Neural progenitor cell (in vitro differentiated cells): ENCODE measurements at regions not wholly inside any gene's neighbourhood (a gene's known extent, or its start where the extent isn't known, plus 50 kb on each side); places are given as distances from the start of the nearest gene placed in this dataset.

Source experiments
- DNase-seq: peaks from one replicate; pipeline ENCODE4 v3.0.0-alpha.2; 2016; ENCODE audit warnings: low spot score
- H2AFZ ChIP-seq: fragments of 200-600 bp; sonication (generic); replicated peaks from 2 replicates; pipeline ENCODE4 v1.6.1; 2016; ENCODE audit warnings: antibody characterized with exemption
- H3F3A ChIP-seq: fragments of 200-600 bp; sonication (generic); 2 replicates; pipeline ENCODE4 v1.6.1; 2016; ENCODE audit warnings: antibody characterized with exemption, low read depth
- H3K27ac ChIP-seq: fragments of 200-600 bp; sonication (generic); 2 replicates; pipeline ENCODE4 v1.5.1; 2016; ENCODE audit warnings: mild to moderate bottlenecking
- H3K27me3 ChIP-seq: fragments of 200-600 bp; sonication (generic); 2 replicates; pipeline ENCODE4 v1.6.1; 2016; ENCODE audit warnings: mild to moderate bottlenecking, moderate library complexity
- H3K36me3 ChIP-seq: fragments of 200-600 bp; sonication (generic); 2 replicates; pipeline ENCODE4 v1.5.1; 2016
- H3K4me1 ChIP-seq: fragments of 200-600 bp; sonication (generic); 2 replicates; pipeline ENCODE4 v1.6.1; 2016; ENCODE audit warnings: mixed run types
- H3K4me2 ChIP-seq: fragments of 200-600 bp; sonication (generic); 2 replicates; pipeline ENCODE4 v1.6.1; 2016
- H3K4me3 ChIP-seq: fragments of 200-600 bp; sonication (generic); 2 replicates; pipeline ENCODE4 v1.5.1; 2016
- H3K79me2 ChIP-seq: fragments of 200-600 bp; sonication (generic); 2 replicates; pipeline ENCODE4 v1.6.1; 2016; ENCODE audit warnings: low read depth
- H3K9ac ChIP-seq: fragments of 200-600 bp; sonication (generic); 2 replicates; pipeline ENCODE4 v1.6.1; 2016
- H3K9me3 ChIP-seq: fragments of 200-600 bp; sonication (generic); 2 replicates; pipeline ENCODE4 v1.5.1; 2016; ENCODE audit warnings: low read depth
- H4K20me1 ChIP-seq: fragments of 200-600 bp; sonication (generic); 2 replicates; pipeline ENCODE4 v1.6.1; 2016; ENCODE audit warnings: low read depth
- H3K27ac Mint-ChIP-seq: 3 replicates; pipeline ENCODE4 v1.8.0; 2021; ENCODE audit warnings: mixed read lengths
- H3K27me3 Mint-ChIP-seq: 2 replicates; pipeline ENCODE4 v1.8.0; 2022; ENCODE audit warnings: low read depth, mild to moderate bottlenecking, inconsistent platforms, moderate library complexity, mixed read lengths; ENCODE audit not compliant: insufficient read depth
- H3K36me3 Mint-ChIP-seq: 3 replicates; pipeline ENCODE4 v1.8.0; 2021; ENCODE audit warnings: mixed read lengths
- H3K4me1 Mint-ChIP-seq: 3 replicates; pipeline ENCODE4 v1.8.0; 2021; ENCODE audit warnings: mixed read lengths
- H3K4me3 Mint-ChIP-seq: 3 replicates; pipeline ENCODE4 v1.8.0; 2021; ENCODE audit warnings: mild to moderate bottlenecking, moderate library complexity, mixed read lengths
- H3K9me3 Mint-ChIP-seq: 3 replicates; pipeline ENCODE4 v1.8.0; 2020; ENCODE audit warnings: mixed read lengths
- CTCF ChIP-seq: fragments of 200-600 bp; sonication (generic); IDR thresholded peaks from 2 replicates; pipeline ENCODE4 v1.5.1; 2017; ENCODE audit warnings: antibody characterized with exemption, mild to moderate bottlenecking
- EZH2 ChIP-seq: fragments of 200-600 bp; sonication (generic); IDR thresholded peaks from 2 replicates; pipeline ENCODE4 v1.6.1; 2017; ENCODE audit warnings: antibody characterized with exemption, mild to moderate bottlenecking, moderate library complexity
- EZH2phosphoT487 ChIP-seq: fragments of 200-600 bp; sonication (generic); IDR thresholded peaks from 2 replicates; pipeline ENCODE4 v1.6.1; 2017; ENCODE audit warnings: antibody characterized with exemption

GRCh38 chr15:62625429-62626033 is 417.0 kb upstream of the TPM1 start:
- Mint-ChIP-seq H3K9me3 (no peaks in the 10 kb centered on the region), H3K4me3 (no peak overlapping the region), H3K36me3 (no peaks in the 10 kb centered on the region), H3K4me1 (peaks cover 4% of the 10 kb centered on the region), H3K27ac (peak overlapping the region; percentile 19), H3K27me3 (no peaks in the 10 kb centered on the region)
- H3K27ac ChIP-seq, result no peak overlapping the region
- H3K4me2 ChIP-seq, result no peak overlapping the region
- peaks cover 12% of the 10 kb centered on the region for H3K4me1 ChIP-seq
- H3K36me3 ChIP-seq, result no peaks in the 10 kb centered on the region
- TF ChIP-seq EZH2 (no peak), CTCF (no peak), EZH2phosphoT487 (no peak)
- no peaks in the 10 kb centered on the region for H3F3A ChIP-seq
- H3K27me3 ChIP-seq, result no peaks in the 10 kb centered on the region
- H3K9ac ChIP-seq, result no peak overlapping the region
- H2AFZ ChIP-seq, result no peak overlapping the region
- no peaks in the 10 kb centered on the region for H4K20me1 ChIP-seq
- no peaks in the 10 kb centered on the region for H3K9me3 ChIP-seq
- H3K79me2 ChIP-seq, result no peaks in the 10 kb centered on the region
- H3K4me3 ChIP-seq, result no peak overlapping the region
- DNase-seq, result no peak

- no peaks in the 10 kb centered on the region for H3K36me3 Mint-ChIP-seq
- H3K79me2 ChIP-seq, result no peaks in the 10 kb centered on the region
- no peaks in the 10 kb centered on the region for H3K9me3 Mint-ChIP-seq
These were observed 415.6 kb upstream of the TPM1 start for GRCh38 chr15:62626903-62627302.

GRCh38 chr15:62631076-62631724 is 411.3 kb upstream of the TPM1 start:
- Histone ChIP-seq H4K20me1 (no peaks in the 10 kb centered on the region), H3K27ac (no peak overlapping the region), H3F3A (no peaks in the 10 kb centered on the region), H2AFZ (no peak overlapping the region), H3K4me1 (no peaks in the 10 kb centered on the region), H3K4me3 (no peak overlapping the region), H3K4me2 (no peak overlapping the region), H3K36me3 (no peaks in the 10 kb centered on the region), H3K27me3 (no peaks in the 10 kb centered on the region), H3K79me2 (no peaks in the 10 kb centered on the region), H3K9me3 (no peaks in the 10 kb centered on the region), H3K9ac (no peak overlapping the region)
- H3K4me3 Mint-ChIP-seq, result no peak overlapping the region
- no peaks in the 10 kb centered on the region for H3K9me3 Mint-ChIP-seq
- H3K36me3 Mint-ChIP-seq, result no peaks in the 10 kb centered on the region
- no peaks in the 10 kb centered on the region for H3K27me3 Mint-ChIP-seq
- H3K4me1 Mint-ChIP-seq, result peaks cover 2% of the 10 kb centered on the region
- TF ChIP-seq CTCF (no peak), EZH2phosphoT487 (no peak), EZH2 (no peak)
- no peak for DNase-seq
- H3K27ac Mint-ChIP-seq, result no peak overlapping the region

More at GRCh38 chr15:62626903-62627302, 415.6 kb upstream of the TPM1 start:
- Mint-ChIP-seq H3K27me3 (no peaks in the 10 kb centered on the region), H3K27ac (no peak overlapping the region), H3K4me1 (peaks cover 4% of the 10 kb centered on the region), H3K4me3 (no peak overlapping the region)
- Histone ChIP-seq H3K9ac (no peak overlapping the region), H3F3A (no peaks in the 10 kb centered on the region), H4K20me1 (no peaks in the 10 kb centered on the region), H3K4me2 (no peak overlapping the region), H3K4me3 (no peak overlapping the region), H3K9me3 (no peaks in the 10 kb centered on the region), H2AFZ (no peak overlapping the region), H3K27me3 (no peaks in the 10 kb centered on the region), H3K27ac (no peak overlapping the region), H3K4me1 (peaks cover 12% of the 10 kb centered on the region), H3K36me3 (no peaks in the 10 kb centered on the region)
- no peak for DNase-seq
- TF ChIP-seq EZH2phosphoT487 (no peak), EZH2 (no peak), CTCF (no peak)
